Vagina (tissue), 2 donors: ENCODE measurements at regions not wholly inside any gene's neighbourhood (a gene's known extent, or its start where the extent isn't known, plus 50 kb on each side); places are given as distances from the start of the nearest gene placed in this dataset.

Experiments used
- POLR2A ChIP-seq, 2 donors: fragments of 450-650 bp; IDR thresholded peaks; one replicate each; pipeline ENCODE4 v1.6.1; 2017; ENCODE audit warnings: antibody characterized with exemption in 2 of 2, mild to moderate bottlenecking in 2 of 2, moderate library complexity in 2 of 2
- TF ChIP-seq, protein P1 (sequence below), 3 experiments: fragments of 450-650 bp in 2 of 3; fragments of 200-600 bp in 1 of 3; sonication (generic) in 1 of 3; IDR thresholded peaks; one replicate each; pipeline ENCODE4 v1.5.1; 2017 to 2019; ENCODE audit warnings: antibody characterized with exemption in 3 of 3, mild to moderate bottlenecking in 2 of 3, moderate library complexity in 2 of 3

DNA sequence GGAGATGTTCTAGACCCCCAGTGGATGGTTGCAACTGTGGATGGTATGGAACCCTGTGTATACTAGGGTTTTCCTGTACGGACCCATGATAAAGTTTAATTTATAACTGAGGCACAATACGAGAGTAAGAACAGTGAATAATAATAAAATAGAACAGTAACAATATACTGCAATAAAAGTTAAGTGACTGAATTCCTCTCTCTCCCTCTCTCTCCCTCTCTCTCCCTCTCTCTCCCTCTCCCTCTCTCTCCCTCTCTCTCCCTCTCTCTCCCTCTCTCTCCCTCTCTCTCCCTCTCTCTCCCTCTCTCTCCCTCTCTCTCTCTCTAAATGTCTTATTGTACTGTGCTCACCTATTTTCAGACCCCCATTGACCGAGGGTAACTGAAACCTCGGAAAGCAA, 291.0 kb downstream of the IRF8 start:
- TF ChIP-seq, protein P1, sequence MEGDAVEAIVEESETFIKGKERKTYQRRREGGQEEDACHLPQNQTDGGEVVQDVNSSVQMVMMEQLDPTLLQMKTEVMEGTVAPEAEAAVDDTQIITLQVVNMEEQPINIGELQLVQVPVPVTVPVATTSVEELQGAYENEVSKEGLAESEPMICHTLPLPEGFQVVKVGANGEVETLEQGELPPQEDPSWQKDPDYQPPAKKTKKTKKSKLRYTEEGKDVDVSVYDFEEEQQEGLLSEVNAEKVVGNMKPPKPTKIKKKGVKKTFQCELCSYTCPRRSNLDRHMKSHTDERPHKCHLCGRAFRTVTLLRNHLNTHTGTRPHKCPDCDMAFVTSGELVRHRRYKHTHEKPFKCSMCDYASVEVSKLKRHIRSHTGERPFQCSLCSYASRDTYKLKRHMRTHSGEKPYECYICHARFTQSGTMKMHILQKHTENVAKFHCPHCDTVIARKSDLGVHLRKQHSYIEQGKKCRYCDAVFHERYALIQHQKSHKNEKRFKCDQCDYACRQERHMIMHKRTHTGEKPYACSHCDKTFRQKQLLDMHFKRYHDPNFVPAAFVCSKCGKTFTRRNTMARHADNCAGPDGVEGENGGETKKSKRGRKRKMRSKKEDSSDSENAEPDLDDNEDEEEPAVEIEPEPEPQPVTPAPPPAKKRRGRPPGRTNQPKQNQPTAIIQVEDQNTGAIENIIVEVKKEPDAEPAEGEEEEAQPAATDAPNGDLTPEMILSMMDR (IDR thresholded peaks at IDR 0.05) = no peak
- TF ChIP-seq POLR2A (IDR thresholded peaks at IDR 0.05) = no peak
